ENCODE measurements at regions not wholly inside any gene's neighbourhood (a gene's known extent, or its start where the extent isn't known, plus 50 kb on each side); places are given as distances from the start of the nearest gene placed in this dataset.
"Not testable (repeated sequence)": the region's sequence is repeated elsewhere in the genome, so short reads cannot be mapped to it uniquely, and the experiment has no call there.

DNA sequence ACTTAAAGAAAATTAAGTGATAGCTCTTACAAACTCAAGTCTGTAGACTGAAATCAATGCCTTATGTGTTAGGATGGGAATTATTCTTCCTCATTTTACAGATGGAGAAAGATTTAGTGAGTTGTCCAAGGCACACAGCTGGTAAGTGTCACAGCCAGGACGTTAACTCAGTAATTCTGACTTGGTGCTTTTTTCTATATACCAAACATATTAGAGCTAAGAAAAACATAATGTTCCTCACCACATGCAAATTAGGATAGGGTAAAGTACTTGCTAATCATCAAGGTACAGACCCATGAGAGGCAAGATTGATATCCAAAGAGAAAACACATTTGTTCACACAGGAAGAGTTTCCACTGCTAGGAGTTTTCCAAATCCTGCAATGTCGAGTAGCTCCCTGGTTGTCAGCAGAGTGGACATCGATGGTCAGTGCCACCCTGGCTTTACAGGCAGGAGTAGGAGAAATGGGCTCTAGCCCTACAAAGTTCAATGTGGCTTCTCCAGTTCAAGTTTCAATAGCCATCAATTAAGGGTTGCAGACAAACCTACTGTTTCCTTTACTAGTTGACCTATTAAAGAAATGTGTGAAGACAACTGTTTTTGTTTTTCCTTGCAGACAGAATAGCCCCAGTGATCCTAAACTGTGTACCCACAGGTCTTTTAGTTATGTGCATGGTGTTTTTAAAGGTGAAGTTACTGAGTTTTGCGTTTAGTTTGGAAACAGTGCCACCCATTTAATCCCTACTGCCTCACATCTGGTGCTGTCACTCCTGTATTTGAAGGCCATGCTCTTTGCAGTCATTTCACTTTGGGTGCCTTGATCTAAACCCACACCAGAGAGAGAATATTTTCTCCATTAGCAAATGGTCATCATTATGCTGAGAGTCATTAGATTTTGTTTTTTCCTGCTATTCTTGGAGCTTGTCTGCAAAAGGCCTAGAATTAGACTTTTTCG is 460.8 kb upstream of the SMARCA2 start:
- no peak for DNase-seq (ENCODE audit: low read depth in 2 of 2)

DNA sequence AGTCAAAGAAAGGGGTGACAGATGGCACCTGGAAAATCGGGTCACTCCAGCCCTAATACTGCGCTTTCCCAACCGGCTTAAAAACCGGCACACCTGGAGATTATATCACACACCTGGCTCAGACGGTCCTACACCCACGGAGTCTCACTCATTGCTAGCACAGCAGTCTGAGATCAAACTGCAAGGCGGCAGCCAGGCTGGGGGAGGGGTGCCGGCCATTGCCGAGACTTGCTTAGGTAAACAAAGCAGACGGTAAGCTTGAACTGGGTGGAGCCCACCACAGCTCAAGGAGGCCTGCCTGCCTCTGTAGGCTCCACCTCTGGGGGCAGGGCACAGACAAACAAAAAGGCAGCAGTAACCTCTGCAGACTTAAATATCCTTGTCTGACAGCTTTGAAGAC is 456.5 kb upstream of the SMARCA2 start:
- DNase-seq (ENCODE audit: low read depth in 2 of 2): not testable (repeated sequence)

DNA sequence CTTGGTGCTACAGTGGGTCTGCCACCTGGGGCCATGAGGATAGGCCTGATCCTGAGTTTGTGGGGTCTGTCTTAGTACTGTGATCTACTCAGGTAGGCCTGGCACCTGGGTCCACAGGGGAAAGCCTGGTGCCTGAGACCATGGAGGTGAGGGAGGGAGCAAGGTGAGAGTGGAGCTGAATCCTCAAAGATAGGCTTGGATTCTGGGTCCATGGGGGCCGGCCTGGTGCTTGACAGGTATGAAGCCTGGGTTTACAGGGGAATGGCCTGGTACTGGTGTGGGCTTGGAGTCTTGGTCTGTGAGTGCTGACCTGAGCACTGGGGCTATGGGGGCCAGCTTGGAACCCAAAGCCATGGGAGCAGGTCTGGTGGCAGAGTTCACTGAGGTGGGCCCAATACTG is 439.2 kb upstream of the SMARCA2 start:
- no peak for DNase-seq (ENCODE audit: low read depth in 2 of 2)

DNA sequence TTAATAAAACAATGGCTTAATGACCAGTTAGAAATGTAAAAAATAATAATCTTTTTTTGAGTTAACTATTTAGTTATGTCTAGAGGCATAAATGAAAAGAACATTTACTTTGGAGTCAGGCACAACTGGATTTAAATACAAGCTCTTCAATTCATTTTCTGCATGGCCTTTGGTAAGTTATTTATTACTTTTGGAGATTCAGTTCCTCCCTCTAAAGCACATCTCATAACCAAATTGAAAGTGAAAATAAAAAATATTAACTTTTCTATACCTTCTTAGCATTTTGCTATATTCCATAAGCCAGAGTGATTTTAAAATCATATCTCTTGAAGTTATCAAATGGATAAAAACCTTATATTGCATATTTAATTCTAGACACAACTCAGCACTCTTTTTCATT is 434.9 kb upstream of the SMARCA2 start:
- DNase-seq (ENCODE audit: low read depth in 2 of 2): no peak

DNA sequence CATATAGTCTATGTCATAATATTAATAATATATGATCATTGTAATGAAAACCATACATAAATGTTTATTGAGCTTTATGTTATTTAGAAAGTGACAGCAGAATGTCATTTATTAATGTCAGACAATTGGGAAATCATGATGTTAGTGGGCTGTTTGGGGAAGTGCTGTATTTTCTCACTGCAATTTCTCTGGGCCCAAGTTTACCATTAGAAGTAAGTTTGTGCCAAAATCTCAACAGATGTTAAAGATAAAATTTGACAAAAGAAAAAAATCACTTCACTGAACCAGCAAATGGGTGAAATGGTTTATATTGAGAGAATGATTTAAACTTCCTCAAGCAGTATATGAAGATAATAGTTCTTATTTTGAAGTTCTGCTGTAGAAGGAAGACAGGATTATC is 433.2 kb upstream of the SMARCA2 start:
- DNase-seq (ENCODE audit: low read depth in 2 of 2): no peak

DNA sequence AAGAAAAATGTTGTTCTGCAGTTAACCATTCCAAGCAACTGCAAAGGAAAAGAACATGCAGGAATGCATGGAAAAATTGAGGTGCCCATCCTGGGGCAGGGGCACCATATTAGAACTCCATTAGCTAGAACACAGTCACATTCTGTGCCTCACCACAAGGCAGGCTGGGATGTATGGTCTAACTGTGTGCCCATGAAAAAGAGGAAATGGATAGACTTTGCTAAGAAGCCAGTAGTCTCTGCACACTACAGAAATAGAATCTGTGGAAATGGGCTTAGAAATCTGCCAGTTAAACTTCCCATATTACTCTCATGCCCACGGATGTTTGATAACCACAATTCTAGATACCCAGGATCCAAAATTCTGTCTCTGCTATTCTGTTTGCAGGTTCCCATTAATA is 423.8 kb upstream of the SMARCA2 start:
- no peak for DNase-seq (ENCODE audit: low read depth in 2 of 2)

DNA sequence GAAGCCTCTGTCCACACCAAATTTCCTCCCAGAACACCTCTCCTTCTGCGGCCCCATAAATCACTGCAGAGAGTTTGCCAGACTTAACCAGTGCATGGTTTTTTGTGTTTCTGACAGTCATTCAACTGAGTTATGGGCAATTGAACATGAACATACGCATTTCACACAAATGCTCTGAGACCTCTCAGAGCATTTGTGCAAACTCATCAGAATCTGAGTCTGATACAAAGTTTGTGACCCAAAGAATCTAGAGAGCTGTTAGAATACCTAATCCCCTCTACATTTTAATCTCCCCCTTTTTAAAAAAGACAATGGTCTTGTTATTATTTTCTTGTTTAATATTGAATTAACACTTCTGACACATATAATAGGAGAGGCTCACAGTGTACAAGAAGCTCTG is 416.9 kb upstream of the SMARCA2 start:
- no peak for DNase-seq (ENCODE audit: low read depth in 2 of 2)

DNA sequence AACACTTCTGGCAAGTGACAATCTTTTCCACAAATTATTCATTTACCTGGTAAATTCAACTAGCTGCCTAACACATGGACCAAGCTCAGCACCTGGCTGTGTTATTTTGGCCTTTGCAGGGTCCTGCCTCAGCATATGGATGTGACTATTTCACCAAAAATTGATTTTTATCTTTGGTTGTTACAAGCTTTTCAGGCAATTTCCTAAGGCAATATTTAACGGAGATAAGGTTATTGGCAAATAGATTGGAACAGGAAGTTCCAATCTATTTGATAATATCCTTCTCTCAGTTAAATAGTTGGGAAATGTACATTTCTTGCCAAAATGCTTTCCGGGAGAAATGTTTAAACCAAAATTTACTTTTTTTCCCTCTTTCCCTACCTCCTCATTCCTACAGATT is 415.2 kb upstream of the SMARCA2 start:
- DNase-seq (ENCODE audit: low read depth in 2 of 2): no peak

DNA sequence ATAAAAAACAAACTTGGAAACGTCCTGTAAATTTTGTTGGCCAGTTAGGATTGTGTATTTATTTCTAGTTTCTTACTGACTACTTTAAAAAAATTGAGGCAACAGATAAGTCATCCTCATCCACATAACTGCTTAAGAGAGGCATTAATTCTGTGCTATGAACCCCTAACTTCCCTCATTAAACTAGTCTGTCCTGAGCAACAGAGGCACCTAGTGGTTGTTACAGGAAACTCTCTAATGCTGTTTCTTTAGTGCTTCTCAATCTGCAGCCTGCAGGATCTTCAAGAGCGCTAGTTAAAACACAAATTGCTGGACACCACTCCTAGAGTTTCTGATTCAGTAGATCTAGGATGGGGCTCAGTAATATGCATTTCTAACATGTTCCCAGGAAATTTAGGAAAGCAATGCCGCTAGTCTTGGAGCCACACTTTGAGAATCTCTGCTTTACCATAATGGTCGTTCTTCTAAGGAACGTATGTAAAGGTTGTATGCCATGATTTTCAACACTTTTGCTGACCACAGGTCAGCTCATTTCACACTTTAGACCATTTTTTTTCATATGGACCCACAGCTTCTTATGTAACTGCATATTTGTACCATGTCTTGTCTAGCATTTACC is 410.1 kb upstream of the SMARCA2 start:
- peak; percentile 1 to 5 for DNase-seq (ENCODE audit: low read depth in 2 of 2)

DNA sequence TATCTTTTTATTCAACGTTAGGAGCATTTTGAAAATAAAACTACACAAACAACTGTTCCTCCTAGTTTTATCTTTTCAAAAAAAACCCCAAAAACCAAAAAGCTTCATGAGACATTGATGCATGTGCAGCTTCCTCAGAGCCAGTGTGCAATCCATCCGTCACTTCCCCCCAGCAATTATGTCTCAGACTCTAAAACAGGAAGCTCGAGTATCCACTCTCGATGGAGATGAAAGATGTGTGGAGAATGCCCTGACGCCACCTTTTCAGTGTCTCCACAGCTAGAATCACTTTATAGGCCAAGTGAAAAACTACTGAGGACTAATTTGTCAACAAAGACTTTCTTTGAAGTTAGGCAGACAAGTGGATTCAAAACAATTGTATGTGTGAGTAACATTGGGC is 408.9 kb upstream of the SMARCA2 start:
- DNase-seq (ENCODE audit: low read depth in 2 of 2): no peak

DNA sequence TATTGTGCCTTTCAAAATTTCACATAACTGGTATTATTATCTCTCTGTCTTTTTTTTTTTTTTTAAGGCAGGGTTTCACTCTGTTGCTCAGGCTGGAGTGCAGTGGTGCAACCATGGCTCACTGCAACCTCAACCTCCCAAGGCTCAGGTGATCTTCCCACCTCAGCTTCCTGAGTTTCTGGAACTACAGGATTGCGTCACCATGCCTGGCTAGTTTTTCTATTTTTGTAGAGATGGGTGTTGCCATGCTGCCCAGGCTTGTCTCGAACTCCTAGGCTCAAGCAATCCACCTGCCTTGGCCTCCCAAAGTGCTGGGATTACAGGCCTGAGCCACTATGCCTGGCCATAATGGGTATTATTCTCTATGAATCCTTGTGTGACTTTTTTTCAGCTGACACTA is 402.3 kb upstream of the SMARCA2 start:
- DNase-seq (ENCODE audit: low read depth in 2 of 2): no peak

DNA sequence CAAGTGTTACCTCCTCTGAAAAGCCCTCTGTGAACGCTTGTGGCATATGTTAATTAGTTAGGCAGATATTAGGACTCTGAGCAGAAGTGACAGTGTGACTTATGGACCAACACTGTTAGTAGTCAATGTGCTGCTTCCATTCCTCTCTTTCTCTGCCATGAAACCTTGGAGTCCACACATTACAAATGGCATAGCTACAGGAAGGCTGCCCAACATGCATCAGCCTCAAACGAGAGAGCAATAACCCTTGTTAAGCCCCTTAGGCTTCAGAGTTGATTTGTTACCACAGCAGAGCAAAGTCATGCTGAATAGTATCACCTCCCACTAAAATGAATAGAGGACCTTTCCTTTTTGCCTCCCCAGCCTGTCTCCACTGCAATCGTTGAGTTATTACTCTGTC is 397.7 kb upstream of the SMARCA2 start:
- no peak for DNase-seq (ENCODE audit: low read depth in 2 of 2)

DNA sequence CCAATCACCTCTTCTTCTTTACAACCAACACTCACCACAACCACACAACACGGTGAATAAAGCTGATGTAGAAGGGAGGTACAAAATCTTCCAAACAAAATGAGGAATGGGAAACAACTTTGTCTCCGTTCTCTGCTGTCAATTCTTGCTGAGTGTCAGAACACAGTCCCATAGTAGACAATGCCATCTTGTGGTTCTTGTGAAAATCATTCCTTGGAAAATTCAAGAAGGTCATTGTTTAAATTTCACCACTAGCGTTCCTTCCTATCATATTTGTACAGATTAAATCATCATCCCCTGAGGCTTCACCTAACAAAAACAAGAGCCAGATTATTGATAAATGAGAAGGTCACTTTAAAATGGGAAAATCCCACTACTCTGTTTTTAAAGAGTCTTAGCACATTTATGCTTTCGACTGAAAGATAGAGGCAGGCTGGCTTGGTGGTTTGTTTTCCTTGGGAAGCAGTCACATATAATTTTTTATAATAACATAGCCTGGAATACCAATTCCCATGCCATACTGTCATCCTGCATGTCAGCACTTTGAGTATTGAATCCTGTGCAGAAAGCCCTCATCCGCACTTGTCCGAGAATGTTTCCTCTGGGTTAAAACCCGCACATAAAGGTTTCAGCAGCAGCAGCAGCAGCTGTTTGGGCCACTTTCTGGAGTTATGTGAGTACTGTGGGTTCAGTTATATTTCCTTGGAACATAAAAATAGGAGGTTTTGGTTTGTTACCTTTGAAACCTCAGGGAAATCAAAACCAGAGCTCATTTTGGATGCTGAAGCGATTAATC is 395.0 kb upstream of the SMARCA2 start:
- no peak for DNase-seq (ENCODE audit: low read depth in 2 of 2)

DNA sequence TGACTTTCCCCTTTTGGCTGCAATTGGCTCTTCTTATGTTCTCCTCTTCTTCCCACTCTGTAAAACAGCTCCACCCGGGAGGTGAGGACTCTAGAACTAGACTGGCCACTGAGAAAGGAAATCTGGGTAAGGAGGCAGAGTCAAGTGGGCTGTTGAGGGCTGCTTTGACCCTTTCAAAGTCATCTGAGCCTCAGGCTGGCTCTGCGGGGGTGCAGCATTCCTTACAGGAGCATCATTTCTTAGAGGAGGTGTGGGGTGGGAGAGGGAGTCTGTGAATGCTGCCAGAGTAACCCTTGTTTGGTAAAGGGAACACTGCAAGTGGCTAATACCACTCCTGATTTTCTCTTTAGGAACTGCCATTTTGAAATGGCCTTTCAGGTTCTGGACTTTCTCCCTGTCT is 377.7 kb upstream of the SMARCA2 start:
- DNase-seq (ENCODE audit: low read depth in 2 of 2): no peak

DNA sequence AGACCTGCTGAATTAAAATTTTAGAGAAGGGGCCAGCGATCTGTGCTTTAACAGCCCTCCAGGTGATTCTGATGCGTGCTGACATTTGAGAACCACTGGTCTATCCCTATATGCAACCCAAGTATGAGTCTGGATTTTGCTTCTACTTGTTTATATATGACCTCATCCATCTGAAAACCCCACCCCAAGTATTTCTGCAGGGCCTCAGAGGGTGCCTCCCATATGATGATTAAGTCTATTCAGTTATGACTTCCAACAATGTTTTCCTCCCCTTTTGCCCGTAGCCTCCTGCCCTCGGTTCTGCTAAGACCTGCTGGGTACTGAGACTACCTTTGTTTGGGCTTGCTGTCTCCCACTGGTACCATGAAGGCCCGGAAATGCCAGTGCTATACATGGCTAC is 376.0 kb upstream of the SMARCA2 start:
- DNase-seq (ENCODE audit: low read depth in 2 of 2): no peak

DNA sequence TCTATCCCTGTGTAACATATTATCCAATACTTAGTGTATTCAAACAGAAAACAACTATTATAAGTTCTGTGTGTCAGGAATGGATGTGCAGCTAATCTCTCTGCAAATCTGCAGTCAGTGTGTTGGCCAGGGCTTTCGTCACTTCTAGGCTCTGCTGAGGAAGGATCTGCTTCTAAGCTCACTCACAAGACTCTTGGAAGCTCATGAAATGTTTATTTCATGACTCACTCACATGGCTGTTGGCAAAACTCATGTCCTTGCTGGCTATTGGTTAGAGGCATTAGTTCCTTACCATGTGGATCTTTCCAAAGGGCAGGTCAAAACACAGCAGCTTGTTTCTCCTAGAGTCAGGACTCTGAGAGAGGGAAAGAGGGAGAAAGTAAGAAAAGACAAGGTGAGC is 367.4 kb upstream of the SMARCA2 start:
- peak; percentile 0 to 4 for DNase-seq (ENCODE audit: low read depth in 2 of 2)

DNA sequence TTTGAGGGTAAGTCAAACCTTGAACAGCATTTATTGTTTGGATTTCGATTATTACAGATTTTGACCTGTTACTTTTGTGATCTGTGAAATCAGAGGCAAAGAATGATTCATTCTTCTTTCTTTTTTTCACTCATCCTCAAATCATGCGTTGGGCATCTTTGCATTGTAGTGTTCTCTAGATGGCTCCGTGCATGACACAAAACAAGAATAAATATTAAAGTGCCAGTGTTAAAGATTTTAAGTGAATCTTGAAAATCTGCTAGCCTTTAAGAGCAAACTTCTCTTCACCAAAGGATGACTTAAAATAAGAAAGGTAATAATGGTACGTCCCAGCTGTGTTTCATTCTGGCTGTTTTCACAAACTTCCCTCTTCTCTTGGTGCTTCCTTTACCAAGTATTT is 361.9 kb upstream of the SMARCA2 start:
- no peak for DNase-seq (ENCODE audit: low read depth in 2 of 2)

DNA sequence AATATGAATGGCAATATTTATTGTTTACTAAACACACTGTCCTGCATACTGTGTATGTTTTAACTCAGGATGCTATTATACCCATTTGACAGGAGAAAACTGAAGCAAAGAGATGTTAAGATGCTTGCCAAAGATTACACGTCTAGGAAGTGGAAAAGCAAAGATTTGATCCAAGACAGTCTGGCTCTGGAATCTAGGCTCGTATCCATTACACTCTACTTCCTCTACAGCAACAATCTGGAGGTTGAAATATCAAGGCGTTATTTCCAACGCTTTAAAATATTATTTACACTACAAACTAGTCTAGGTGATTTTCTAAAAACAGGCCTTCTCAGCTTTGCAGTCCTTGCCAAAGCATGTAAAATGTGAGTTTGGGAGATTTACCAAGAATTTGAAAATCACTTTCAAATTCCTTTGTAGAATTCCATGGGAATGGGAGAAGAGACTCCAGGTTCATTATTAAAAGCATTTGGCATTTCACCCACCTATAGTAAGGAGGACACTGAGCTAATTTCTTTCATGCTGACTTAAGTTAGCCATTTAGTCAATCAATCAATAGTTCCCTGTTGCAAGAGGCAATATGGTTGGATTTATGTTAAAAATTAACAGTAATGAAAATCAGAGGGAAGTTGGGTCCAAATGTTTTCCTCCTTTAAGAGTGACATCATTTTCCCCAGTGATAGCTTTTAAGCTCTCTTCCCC is 356.3 kb upstream of the SMARCA2 start:
- no peak for DNase-seq (ENCODE audit: low read depth in 2 of 2)

DNA sequence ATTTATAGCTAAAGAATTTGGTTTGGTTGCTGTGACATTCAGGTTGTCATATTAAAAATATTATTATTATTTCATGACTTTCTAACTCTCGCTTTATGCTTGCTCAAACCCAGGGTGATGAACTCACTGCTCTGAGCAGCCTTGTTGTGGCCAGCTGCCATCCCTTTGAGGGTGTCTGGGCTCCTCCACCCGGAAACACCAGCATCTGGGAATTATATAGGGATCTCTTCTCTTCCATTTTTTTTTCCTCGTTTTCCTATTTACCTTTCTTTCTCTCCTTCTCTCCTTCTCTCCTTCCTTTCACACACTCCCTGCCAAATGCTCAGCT is 355.8 kb upstream of the SMARCA2 start:
- DNase-seq (ENCODE audit: low read depth in 2 of 2): no peak

DNA sequence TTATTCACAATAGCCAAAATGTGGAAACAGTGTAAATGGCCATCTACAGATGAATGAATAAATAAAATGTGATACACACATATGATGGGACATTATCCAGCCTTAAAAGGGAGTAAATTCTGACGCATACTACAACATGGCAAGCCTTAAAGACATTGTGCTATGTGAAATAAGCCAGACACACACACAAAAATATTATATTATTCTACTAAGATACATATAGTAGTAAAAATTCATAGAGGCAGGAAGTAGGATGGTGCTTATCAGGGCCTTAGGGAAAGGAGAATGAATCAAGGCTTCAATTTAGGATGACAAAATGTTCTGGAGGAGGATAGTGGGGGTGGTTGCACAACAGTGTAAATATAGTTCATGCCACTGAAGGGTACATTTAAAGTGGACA is 346.7 kb upstream of the SMARCA2 start:
- DNase-seq (ENCODE audit: low read depth in 2 of 2): no peak

DNA sequence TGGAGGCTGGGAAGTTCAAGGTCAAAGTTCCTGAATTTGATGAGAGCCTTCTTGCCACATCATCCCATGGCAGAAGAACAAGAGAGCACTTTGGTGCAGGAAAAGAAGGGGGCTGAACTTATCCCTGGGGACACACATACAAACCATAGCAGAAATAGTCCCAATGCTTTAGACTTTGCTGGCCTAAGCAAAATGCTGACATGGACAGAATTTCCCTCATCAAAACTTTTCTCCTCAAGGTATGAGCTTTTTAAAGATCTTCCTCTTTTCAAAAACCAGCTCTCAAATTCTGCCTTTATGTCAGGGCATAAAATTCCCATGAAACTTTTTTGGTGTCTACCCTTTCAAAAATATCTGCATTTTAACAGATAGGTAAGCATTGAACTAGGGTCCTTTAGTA is 341.8 kb upstream of the SMARCA2 start:
- no peak for DNase-seq (ENCODE audit: low read depth in 2 of 2)

DNA sequence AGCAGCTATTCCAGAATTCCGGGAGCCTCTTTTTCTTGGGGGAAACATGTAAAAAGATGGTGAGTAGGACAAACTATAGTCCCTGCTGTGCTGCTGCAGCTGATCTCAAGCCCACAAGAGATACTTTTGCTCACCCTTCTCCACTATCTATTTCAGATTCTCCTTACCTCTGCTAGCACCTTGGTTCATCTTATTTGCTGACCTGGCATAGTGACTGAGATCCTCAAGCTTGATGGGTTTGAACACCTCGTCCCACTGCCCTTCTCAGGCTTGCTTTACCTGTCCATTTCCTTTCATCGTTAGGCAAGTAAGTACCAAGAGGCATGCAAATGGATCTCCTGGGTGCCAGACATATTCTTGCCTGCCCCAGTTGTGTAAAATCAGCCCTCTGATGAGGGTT is 338.4 kb upstream of the SMARCA2 start:
- no peak for DNase-seq (ENCODE audit: low read depth in 2 of 2)
